ENCODE measurements at regions not wholly inside any gene's neighbourhood (a gene's known extent, or its start where the extent isn't known, plus 50 kb on each side); places are given as distances from the start of the nearest gene placed in this dataset.

DNA sequence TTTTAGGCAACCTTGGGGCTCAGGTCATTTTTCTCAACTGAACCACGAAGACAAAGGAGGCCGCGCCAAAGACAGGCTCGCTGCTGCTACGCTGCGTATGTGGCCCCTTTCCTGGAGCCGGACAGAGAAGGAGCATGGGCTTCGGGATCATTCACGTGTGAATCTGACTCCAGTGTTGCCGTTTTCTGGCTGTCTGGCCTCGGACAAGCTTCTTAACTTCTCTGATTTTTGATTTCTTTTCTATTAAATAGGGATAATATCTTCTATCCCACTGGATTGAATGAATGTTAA, 50.8 kb upstream of the ZNF366 start:
- H3K4me2 ChIP-seq (ENCODE audit: insufficient read depth, low read length) = no peak overlapping the region
- H3K36me3 ChIP-seq (ENCODE audit: insufficient read depth, low read length) = no peaks in the 10 kb centered on the region

DNA sequence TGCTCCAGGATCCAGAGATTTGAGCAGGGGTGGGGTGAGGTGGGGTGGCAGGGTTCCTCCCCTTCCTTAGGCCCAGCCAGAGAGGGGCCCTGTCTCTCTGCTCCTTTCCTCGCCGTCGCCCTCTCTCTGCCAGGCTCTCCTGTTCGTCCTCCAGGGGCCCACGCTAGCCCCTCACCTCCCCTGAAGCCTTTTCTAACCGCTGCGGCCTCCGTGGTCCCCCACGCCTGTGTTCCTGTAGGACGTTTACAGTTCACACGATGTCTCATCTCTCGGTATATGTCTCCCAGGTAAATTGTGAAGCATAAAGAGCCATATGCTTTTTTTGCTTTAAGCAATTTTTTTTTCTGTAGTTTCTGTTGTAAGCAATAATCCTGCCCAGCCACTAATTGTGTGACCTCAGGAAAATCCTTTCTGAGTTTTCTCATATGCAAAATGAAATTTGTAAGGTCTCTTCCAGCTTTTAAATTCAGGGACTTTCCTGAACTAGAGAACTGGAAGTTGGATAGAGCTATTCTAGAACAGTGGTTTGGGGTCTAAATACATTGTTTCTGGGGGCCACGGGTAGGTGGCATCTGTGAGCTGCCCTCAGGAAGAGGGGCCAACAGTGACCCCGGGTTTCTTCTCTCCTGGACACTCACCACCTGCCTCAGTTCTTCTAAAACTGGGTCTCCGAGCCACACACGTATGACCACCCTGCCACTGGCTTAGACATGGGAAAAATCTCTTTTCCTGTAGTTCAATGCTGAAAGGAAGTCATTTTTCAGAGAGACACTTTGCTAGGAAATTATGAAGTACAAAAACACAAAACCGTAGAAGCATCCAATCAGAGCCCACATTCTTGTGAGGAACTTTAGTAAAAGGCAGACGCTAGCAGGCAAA, 50.2 kb upstream of the ZNF366 start:
- Histone ChIP-seq H2AFZ (ENCODE audit: low read depth, low read length) (no peak overlapping the region), H3K9ac (ENCODE audit: low read depth, low read length) (no peak overlapping the region), H3K9me3 (ENCODE audit: insufficient read depth, low read length, severe bottlenecking) (no peaks in the 10 kb centered on the region), H3K27ac (ENCODE audit: low read length) (no peak overlapping the region), H4K20me1 (ENCODE audit: insufficient read depth, low read length) (no peaks in the 10 kb centered on the region), H3K4me3 (ENCODE audit: low read depth in 1 of 2, low read length in 2 of 2) (no peak overlapping the region), H3K4me2 (ENCODE audit: insufficient read depth, low read length) (no peak overlapping the region), H3K27me3 (ENCODE audit: insufficient read depth, low read length, poor library complexity) (peaks cover 8% of the 10 kb centered on the region), H3K79me2 (ENCODE audit: insufficient read depth, low read length) (no peaks in the 10 kb centered on the region), H3K4me1 (ENCODE audit: insufficient read depth, low read length) (no peaks in the 10 kb centered on the region), H3K36me3 (ENCODE audit: insufficient read depth, low read length) (no peaks in the 10 kb centered on the region)
- DNase-seq (no peak), ATAC-seq (ENCODE audit: insufficient read depth, low read depth) (no peak)
- TF ChIP-seq CTCF (IDR thresholded peaks at IDR 0.05; ENCODE audit: borderline replicate concordance, extremely low read depth, low read length, poor library complexity, severe bottlenecking) = no peak
- TF ChIP-seq EZH2 (IDR thresholded peaks at IDR 0.05; ENCODE audit: borderline replicate concordance, low read depth, low read length, severe bottlenecking) = no peak

More for the DNA sequence above, 50.8 kb upstream of the ZNF366 start:
- H3K9me3 ChIP-seq (ENCODE audit: insufficient read depth, low read length, severe bottlenecking) = no peaks in the 10 kb centered on the region
- H2AFZ ChIP-seq (ENCODE audit: low read depth, low read length) = no peak overlapping the region
- no peak overlapping the region for H3K9ac ChIP-seq (ENCODE audit: low read depth, low read length)
- no peak overlapping the region for H3K4me3 ChIP-seq (ENCODE audit: low read depth in 1 of 2, low read length in 2 of 2)
- H3K4me1 ChIP-seq (ENCODE audit: insufficient read depth, low read length) = no peaks in the 10 kb centered on the region
- H3K27me3 ChIP-seq (ENCODE audit: insufficient read depth, low read length, poor library complexity) = peaks cover 8% of the 10 kb centered on the region
- DNase-seq (no peak), ATAC-seq (ENCODE audit: insufficient read depth, low read depth) (no peak)
- H4K20me1 ChIP-seq (ENCODE audit: insufficient read depth, low read length) = no peaks in the 10 kb centered on the region
- no peak for TF ChIP-seq EZH2 (IDR thresholded peaks at IDR 0.05; ENCODE audit: borderline replicate concordance, low read depth, low read length, severe bottlenecking)
- no peak for TF ChIP-seq CTCF (IDR thresholded peaks at IDR 0.05; ENCODE audit: borderline replicate concordance, extremely low read depth, low read length, poor library complexity, severe bottlenecking)
- no peaks in the 10 kb centered on the region for H3K79me2 ChIP-seq (ENCODE audit: insufficient read depth, low read length)
- no peak overlapping the region for H3K27ac ChIP-seq (ENCODE audit: low read length)
